Vagina (tissue), 2 donors: ENCODE measurements at regions not wholly inside any gene's neighbourhood (a gene's known extent, or its start where the extent isn't known, plus 50 kb on each side); places are given as distances from the start of the nearest gene placed in this dataset.

ENCODE experiments used
- POLR2A ChIP-seq, 2 donors: fragments of 450-650 bp; IDR thresholded peaks; one replicate each; pipeline ENCODE4 v1.6.1; 2017; ENCODE audit warnings: antibody characterized with exemption in 2 of 2, mild to moderate bottlenecking in 2 of 2, moderate library complexity in 2 of 2
- POLR2AphosphoS5 ChIP-seq, 2 donors: sonication (generic); formaldehyde crosslinking; IDR thresholded peaks; one replicate each; pipeline ENCODE4 v1.9.0; 2017; ENCODE audit warnings: antibody characterized with exemption in 2 of 2, mild to moderate bottlenecking in 2 of 2, low read depth in 1 of 2; ENCODE audit not compliant: insufficient read depth in 1 of 2
- TF ChIP-seq, protein P1 (sequence below), 3 experiments: fragments of 450-650 bp in 2 of 3; fragments of 200-600 bp in 1 of 3; sonication (generic) in 1 of 3; IDR thresholded peaks; one replicate each; pipeline ENCODE4 v1.5.1; 2017 to 2019; ENCODE audit warnings: antibody characterized with exemption in 3 of 3, mild to moderate bottlenecking in 2 of 3, moderate library complexity in 2 of 3

GRCh38 chr7:126052229-126052628, 1122.6 kb upstream of the POT1 start:
- TF ChIP-seq, protein P1, sequence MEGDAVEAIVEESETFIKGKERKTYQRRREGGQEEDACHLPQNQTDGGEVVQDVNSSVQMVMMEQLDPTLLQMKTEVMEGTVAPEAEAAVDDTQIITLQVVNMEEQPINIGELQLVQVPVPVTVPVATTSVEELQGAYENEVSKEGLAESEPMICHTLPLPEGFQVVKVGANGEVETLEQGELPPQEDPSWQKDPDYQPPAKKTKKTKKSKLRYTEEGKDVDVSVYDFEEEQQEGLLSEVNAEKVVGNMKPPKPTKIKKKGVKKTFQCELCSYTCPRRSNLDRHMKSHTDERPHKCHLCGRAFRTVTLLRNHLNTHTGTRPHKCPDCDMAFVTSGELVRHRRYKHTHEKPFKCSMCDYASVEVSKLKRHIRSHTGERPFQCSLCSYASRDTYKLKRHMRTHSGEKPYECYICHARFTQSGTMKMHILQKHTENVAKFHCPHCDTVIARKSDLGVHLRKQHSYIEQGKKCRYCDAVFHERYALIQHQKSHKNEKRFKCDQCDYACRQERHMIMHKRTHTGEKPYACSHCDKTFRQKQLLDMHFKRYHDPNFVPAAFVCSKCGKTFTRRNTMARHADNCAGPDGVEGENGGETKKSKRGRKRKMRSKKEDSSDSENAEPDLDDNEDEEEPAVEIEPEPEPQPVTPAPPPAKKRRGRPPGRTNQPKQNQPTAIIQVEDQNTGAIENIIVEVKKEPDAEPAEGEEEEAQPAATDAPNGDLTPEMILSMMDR (IDR thresholded peaks at IDR 0.05): no peak
- TF ChIP-seq POLR2A (IDR thresholded peaks at IDR 0.05) (no peak), POLR2AphosphoS5 (IDR thresholded peaks at IDR 0.05; ENCODE audit: insufficient read depth in 1 of 2, low read depth in 1 of 2) (no peak)
